DMS79 treated with DMSO at 0.1 percent for 48 hours (cell line): ENCODE measurements at regions not wholly inside any gene's neighbourhood (a gene's known extent, or its start where the extent isn't known, plus 50 kb on each side); places are given as distances from the start of the nearest gene placed in this dataset.

Source experiments
- DNase-seq: peaks from one replicate; lab custom pipeline; 2025; lab: John Stamatoyannopoulos, UW

DNA sequence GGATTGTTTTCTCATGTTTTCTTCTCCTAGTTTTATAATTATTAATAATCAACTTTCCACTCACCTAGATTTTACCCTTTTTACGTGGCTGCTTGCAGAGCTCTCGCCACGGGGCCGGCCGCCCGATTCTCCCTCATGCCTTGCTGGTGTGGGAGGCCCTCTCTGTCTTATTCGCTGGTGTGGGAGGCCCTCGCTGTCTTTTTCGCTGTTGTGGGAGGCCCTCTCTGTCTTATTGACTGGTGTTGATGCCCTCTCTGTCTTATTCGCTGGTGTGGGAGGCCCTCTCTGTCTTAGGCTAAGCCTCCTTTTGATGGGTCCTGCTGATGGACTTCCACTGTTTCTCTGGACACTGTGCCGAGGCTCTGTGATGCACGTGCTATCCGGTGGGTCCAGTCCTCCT lies 161.3 kb upstream of the IRX2 start:
- no peak for DNase-seq

GRCh38 chr5:2910401-2911175 lies 159.1 kb upstream of the IRX2 start:
- no peak for DNase-seq

GRCh38 chr5:2909035-2909434 lies 157.6 kb upstream of the IRX2 start:
- no peak for DNase-seq

DNA sequence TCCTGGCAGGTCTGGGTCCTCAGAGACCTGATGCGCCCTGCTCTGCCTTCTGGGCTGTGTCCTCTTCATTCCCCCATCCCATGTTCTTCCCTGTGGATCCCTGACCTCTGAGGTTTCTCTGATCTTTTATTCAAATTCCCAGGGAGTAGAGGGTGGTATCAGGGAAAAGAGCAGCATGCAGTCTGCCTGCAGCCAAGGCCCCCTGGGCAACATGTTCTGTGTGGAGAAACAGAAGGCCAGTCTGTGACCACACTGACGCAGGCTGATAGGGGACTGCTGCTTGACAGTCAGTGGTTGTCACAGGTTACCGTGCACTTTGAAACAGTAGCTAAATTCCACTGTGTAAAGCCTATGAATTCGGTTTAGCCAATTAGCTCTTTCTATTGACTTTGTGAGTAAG lies 156.6 kb upstream of the IRX2 start:
- DNase-seq, result no peak

GRCh38 chr5:2906302-2907090 lies 155.0 kb upstream of the IRX2 start:
- DNase-seq, result no peak

- no peak for DNase-seq
Measured at GRCh38 chr5:2905741-2906140, 154.3 kb upstream of the IRX2 start.

DNA sequence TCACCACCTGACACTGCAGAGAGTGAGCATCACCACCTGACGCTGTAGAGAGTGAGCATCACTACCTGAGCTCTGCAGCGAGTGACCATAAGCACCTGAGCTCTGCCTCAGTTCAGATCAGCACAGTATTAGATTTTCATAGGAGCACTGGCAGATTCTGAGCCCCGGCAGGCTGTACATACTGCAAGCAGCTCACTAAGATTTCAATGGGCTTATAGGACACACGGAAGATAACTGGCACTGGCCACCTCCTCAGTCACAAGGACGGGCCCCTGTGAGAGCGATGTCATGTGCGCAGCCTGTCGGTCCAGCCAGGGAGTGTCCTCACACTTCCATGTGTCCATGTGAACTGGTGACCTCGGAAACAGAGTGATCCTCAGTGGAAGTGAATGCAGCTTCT lies 153.5 kb upstream of the IRX2 start:
- no peak for DNase-seq

GRCh38 chr5:2904399-2904798 lies 152.9 kb upstream of the IRX2 start:
- DNase-seq, result no peak

DNA sequence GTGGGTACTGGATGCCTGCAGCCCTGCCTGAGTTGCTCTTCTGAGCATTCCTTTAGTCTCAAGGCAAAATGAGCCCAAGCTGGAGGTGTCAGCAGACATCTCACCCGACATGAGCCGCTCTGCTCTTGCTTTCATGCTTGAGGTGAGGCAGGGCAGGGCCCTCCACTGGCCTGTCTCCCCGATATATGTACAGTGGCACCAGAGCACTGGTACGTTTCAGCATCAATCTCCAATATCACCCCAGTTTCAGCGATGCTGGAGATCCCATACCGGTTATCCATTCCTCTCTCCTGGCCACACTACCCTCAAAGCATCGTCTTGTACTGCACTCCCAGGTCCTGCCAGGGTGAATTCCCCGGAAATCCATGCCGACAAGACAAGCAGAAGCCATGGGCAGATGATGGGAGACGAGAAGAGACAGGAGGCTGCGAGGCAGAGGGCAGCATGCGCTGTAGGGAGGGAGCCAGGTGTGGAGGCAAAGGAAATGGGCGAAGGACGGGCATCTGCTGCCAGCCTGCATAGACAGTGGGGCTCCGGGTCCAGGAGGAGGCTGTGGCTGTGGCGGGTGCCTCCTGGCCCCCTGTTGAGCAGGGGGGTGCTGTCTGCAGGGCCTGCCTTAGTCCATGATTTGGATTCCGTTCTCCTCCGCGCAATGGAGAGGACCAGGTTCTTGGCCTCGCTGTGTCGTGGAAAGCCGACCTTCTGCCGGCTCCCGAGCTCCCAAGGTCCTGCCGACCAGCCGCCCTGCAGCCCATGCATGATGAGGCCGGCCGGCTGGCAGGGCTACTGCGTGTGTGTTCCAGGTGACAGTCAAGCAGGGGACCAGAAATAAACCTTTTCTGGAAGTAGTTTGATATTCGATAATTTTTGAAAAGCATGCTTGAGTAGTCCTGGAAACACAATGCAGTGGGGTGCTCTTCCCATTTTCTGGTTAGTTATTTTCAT lies 152.2 kb upstream of the IRX2 start:
- no peak for DNase-seq

DNA sequence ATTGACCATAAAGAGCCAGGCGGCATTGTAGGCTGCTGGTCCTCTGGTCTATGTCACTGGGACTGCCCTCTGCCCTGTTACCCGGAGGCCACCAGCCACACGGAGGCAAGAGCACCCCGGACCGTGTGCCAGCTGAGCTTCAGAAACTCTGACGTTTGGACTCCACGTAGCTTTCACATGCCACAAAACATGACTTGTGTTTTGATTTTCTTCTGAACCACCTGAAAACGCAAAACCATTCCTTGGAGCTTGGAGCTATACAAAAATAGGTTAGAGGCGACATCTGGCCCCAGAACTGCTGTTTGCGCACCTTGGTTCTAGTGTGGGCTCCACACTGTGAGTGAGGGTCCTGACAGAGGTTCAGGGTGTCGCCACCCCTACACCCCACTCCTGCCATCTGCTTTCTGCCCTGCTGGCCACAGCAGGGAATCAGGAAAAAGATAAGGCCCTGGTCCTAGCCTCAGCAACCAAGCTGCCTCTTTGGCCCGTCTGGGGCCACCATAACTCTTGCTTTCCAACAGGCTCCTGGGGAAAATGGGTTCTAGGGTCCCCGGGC lies 151.3 kb upstream of the IRX2 start:
- no peak for DNase-seq

DNA sequence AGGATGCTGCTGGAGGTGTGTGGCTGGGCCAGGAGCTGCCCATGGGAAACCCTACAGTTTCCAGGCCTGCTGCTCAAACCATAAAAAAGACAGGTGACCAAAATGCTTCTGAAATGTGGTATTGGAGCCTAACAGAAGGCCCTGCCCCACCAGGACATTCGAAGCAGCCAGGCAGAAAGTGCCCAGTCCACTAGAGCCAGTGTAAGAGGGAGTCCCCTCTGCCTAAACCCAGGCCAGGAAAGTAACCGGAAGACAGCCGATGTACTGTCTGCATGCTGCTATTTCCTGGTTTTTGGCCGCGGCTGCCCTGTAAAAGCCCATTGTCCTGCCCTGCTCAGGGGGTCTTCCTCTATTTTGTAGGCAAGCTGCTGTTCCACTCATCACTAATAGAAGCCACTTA lies 150.7 kb upstream of the IRX2 start:
- no peak for DNase-seq

GRCh38 chr5:2901511-2901910 lies 150.0 kb upstream of the IRX2 start:
- DNase-seq, result no peak

DNA sequence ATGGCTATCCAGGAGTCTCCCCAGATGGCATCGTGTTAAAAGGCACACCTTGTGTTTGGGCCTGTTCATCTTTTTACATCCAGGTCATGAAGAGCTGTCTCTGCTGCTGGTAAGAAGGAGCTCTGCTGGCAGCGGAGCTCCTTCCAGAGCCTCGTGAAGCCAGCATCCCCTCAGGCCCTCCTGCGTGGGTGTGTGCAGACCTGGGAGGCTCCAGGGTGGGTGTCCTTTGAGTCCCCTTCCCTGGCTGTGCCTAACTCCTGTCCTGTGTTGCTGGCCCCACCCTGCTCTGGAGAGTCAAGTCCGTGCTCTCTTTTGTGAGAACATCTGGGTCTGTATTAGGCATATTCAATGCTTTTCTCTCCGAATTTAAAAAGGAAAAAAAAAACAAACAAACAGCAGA lies 149.6 kb upstream of the IRX2 start:
- DNase-seq, result no peak

DNA sequence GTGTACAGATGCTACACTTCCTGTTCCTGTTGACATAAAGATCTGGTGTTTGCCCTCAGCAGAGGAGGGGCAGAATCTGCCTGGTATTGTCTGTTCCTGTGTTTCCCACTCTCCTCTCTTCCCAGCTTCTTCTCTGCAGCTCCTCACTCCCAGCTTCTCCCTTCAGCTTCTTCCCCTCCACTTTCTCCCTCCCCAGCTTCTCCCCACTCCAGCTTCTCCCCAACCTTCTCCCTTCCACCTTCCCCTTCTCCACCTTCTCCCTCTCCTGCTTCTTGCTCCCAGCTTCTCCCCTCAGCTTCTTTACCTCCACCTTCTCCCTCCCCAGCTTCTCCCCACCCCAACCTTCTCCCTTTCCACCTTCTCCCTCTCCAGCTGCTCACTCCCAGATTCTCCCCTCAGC lies 148.9 kb upstream of the IRX2 start:
- no peak for DNase-seq

GRCh38 chr5:2899311-2899710 lies 147.8 kb upstream of the IRX2 start:
- no peak for DNase-seq

DNA sequence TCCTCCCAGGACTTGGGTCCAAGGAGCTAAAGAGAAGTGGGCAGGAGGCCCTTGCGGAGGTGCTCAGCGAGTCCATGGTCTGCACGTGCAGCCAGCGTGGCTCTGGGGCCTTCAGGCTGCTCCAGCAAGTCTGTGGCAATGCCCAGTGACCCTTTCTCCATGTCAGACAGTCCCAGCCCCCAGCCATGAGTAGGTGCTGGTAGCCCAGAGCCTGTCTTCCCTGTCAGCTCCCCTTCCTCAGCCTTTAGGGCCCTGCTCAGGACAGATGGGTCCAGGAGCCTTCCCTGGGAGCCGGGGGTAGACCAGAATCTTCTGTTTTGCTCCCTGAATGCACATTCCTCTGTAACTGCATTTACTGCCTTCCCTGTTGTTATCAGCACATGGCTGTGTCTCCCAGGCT lies 147.2 kb upstream of the IRX2 start:
- no peak for DNase-seq

GRCh38 chr5:2897276-2897961 lies 145.9 kb upstream of the IRX2 start:
- DNase-seq, result no peak

GRCh38 chr5:2896371-2897275 lies 145.1 kb upstream of the IRX2 start:
- no peak for DNase-seq

DNA sequence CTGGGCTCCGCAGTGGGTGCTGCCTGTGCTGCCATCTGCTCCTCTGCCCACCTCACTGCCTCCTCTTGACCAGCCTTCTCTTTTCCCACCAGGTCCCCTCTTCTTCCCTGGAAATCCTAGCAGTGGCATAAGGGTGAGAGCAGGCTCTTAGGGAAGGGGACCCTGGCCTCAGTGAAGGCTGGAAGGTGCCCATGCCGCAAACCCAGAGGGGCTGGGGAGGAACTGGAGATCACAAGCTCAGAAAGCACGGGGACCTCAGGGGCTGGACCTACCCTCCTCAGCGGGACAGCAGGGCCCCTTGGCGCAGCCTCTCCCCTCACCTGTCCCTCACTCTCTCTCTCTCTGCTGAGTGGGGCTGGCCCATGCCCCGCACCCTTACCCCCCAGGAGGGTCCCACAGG lies 144.4 kb upstream of the IRX2 start:
- DNase-seq, result no peak

DNA sequence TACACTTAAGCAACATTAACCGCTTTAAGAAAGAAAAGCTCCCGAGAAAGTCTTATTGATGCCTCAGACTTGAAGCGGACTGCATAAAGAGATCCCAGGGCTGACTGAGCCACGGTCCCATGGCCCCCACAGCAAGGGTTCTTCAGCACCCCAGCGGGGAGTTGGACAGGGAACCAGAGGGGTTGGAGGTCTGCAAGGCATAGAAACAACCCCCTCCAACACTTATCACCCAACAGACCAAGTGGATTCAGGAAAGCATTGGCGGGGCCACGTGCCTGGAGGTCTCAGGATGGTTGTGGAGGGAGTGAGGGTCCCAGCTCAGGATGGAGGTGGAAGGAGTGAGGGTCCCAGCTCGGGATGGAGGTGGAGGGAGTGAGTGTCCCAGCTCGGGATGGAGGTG lies 143.7 kb upstream of the IRX2 start:
- no peak for DNase-seq

GRCh38 chr5:2894736-2895135 lies 143.3 kb upstream of the IRX2 start:
- DNase-seq, result no peak
